ENCODE measurements at regions not wholly inside any gene's neighbourhood (a gene's known extent, or its start where the extent isn't known, plus 50 kb on each side); places are given as distances from the start of the nearest gene placed in this dataset.
"Not testable (repeated sequence)": the region's sequence is repeated elsewhere in the genome, so short reads cannot be mapped to it uniquely, and the experiment has no call there.

DNA sequence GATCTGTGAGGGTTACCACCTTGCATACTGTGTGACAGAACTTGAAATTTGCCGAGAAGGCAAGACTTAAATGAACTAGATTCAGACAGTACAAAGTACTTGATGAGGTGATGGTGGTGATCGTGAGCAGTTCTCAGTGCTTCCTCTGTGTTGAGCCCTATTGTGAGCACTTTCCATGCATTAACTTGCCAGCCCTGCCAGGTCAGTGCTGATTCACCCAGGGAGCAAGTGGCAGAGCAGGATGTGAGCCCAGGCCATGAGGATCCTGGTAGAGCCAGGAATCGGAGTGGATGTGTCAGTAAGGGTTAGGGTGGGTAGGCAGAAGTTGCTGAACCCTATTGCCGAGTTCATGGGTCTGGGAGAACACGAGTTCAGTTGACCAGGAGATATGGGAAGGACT, 4545.7 kb upstream of the TPTE start:
- in situ Hi-C loops (cut with HindIII; ENCODE audit: low sequenced_read_pairs); H3K4me3 ChIP-seq (ENCODE audit: low read depth, low read length); DNase-seq (ENCODE audit: low read depth): not testable (repeated sequence)

DNA sequence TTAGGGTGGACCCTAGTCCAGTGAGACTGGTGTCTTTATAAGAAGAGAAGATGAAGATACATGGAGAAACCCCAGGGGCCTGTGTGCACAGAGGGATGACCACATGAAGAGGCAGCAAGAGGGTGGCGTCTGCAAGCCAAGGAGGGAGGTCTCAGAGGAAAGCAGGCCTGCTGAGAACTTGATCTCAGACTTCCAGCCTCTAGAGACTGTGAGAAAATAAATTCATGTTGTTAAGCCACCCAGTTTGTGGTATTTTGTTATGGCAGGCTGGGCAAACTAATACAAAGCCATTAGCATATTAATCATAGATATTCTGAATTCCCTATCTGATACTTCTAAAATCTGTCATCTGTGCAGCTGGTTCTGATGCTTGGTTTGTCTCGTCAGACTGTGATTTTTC, 4523.8 kb upstream of the TPTE start:
- DNase-seq (ENCODE audit: low read depth); H3K4me3 ChIP-seq (ENCODE audit: low read depth, low read length); in situ Hi-C loops (cut with HindIII; ENCODE audit: low sequenced_read_pairs): not testable (repeated sequence)

- DNase-seq (ENCODE audit: low read depth); H3K4me3 ChIP-seq (ENCODE audit: low read depth, low read length); in situ Hi-C loops (cut with HindIII; ENCODE audit: low sequenced_read_pairs): not testable (repeated sequence)
These were observed 4505.8 kb upstream of the TPTE start for GRCh38 chr21:6015422-6016057.

DNA sequence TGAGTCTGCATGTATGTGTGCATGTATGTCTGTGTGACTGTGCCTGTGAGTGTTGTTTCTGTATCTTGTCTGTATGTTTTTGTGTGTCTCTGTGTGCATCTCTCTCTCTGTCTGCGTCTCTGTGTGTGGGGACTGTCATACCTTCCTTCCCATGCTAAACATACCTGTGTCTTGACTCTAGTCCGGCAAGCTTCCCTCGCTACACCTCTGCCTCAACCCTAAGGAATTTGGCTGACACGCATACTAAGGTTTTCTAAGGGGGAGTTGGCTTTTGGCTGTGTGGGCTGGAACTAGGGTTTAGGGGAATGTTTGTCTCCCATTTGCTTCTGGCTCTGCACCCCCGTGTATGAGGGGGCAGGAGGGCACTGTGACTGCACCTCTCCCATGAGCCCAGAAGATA, 4500.9 kb upstream of the TPTE start:
- H3K4me3 ChIP-seq (ENCODE audit: low read depth, low read length); DNase-seq (ENCODE audit: low read depth); in situ Hi-C loops (cut with HindIII; ENCODE audit: low sequenced_read_pairs): not testable (repeated sequence)

- H3K4me3 ChIP-seq (ENCODE audit: low read depth, low read length); in situ Hi-C loops (cut with HindIII; ENCODE audit: low sequenced_read_pairs); DNase-seq (ENCODE audit: low read depth): not testable (repeated sequence)
These were observed 4500.2 kb upstream of the TPTE start for GRCh38 chr21:6020953-6021716.

DNA sequence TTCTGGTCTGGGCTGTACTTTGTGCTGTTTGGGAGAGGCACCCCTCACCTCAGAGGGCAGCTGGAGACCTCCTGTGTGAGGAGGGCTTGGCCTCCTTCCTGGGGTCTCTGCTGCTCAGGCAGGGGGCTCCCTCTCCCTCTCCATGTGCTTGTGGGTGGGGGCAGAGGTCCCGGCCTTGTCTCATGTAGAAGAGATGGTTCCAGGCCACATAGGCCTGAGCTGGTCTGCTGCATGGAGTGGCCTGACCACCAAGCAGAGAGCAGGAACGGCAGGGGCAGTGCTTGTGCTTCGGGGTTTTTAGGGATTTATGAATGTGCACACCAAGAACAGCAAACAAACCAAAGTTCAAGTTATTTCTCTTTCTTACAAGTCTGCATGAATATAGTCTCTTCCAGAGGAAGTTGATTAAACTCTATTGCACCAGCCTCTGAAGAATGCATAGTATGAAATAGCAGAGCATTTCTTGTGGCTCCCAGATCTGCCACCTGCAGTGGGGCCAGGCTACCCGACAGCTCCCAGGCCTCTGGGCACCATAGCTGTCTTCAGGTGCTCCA, 4499.6 kb upstream of the TPTE start:
- H3K4me3 ChIP-seq (ENCODE audit: low read depth, low read length); in situ Hi-C loops (cut with HindIII; ENCODE audit: low sequenced_read_pairs); DNase-seq (ENCODE audit: low read depth): not testable (repeated sequence)

DNA sequence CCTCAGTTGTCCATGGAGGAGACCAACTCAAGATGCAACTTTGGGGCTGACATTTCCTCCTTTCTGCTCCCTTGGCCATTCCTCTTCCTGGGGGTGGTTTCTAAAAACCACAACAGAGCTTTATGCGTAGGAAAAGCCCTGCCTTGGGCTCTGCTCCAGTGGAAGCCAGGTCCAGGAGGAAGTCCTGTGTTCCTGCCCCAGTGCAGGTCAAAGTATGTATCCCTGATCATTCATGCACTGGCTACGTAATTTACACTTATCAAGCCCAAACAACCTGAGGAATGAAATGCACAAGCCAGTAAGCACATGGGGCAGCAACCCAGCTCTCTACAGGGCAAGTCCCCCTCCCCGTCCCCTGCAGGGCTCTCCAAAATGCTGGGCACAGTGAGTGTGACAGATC, 4498.1 kb upstream of the TPTE start:
- DNase-seq (ENCODE audit: low read depth); in situ Hi-C loops (cut with HindIII; ENCODE audit: low sequenced_read_pairs); H3K4me3 ChIP-seq (ENCODE audit: low read depth, low read length): not testable (repeated sequence)

DNA sequence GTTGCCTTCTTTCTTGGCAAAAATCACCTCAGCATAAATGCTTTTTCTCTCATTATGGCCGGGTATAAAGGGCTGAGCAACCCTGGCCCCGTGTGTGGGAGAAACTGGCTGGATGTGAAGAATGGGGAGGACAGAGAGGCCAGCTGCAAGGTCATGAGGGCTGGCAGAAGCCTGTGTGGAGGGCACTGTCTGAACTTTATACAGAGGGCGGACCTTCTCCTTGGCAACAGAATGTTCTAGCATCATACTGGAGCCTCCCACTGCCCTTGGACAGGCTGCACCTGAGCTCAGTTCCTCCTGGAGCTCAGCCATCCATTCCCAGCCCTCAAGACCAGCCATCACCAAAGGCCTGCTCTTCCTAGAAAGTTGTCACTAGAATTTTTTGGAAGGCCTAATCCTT, 4496.2 kb upstream of the TPTE start:
- DNase-seq (ENCODE audit: low read depth); H3K4me3 ChIP-seq (ENCODE audit: low read depth, low read length); in situ Hi-C loops (cut with HindIII; ENCODE audit: low sequenced_read_pairs): not testable (repeated sequence)

DNA sequence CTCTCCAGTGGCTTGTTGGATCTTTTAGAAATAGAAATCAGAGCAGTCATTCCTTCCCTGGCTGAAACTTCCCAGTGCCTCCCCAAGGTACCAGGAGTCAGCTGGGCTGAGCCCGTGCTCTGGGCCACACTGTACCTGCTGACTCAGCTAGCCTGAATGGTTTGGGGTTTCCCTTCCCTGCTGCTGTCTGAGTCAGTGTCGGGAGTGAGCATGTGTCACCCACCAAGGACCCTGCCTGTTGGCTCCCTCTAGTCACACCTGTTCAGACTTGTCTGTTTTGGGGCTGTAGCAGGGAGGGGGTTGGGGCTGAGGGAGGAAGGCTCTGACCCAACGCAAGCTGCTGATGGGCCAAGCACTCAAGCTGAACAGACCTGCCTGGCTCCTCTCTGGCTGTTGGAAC, 4493.9 kb upstream of the TPTE start:
- H3K4me3 ChIP-seq (ENCODE audit: low read depth, low read length); DNase-seq (ENCODE audit: low read depth); in situ Hi-C loops (cut with HindIII; ENCODE audit: low sequenced_read_pairs): not testable (repeated sequence)

GRCh38 chr21:6034124-6034678, 4487.2 kb upstream of the TPTE start:
- in situ Hi-C loops (cut with HindIII; ENCODE audit: low sequenced_read_pairs); DNase-seq (ENCODE audit: low read depth); H3K4me3 ChIP-seq (ENCODE audit: low read depth, low read length): not testable (repeated sequence)

DNA sequence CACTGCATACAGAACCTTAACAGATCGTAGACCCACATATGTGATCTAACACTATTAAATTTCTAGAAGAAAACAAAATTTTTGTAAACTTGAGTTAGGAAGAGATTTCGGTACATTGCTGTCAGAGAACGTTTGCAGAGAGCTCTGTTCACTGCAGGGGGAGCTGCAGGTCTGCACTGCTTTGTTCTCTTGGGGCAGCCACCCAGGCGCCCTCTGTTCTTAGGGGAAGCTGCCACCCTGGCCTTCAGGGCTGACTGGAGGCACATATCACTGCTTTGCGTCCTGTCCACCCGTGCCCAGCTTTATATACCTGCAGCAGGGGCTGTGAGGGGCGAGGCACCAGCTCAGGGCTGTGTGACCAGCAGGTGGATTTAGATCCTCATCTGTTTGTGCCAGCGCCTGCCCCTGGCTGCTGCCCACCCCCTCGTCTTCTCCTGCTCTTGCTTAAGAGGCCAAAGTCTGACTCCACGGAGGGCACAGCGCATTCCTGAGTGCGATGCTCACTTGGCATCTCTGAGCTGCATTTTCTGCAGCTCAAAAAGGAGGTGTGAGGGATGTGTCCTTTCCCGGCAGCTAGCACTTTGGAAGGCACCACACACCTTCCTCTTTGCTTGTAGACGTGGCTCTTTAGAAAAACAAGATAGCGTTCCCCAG, 4486.4 kb upstream of the TPTE start:
- H3K4me3 ChIP-seq (ENCODE audit: low read depth, low read length); DNase-seq (ENCODE audit: low read depth); in situ Hi-C loops (cut with HindIII; ENCODE audit: low sequenced_read_pairs): not testable (repeated sequence)

GRCh38 chr21:6035474-6036155, 4485.8 kb upstream of the TPTE start:
- DNase-seq (ENCODE audit: low read depth); in situ Hi-C loops (cut with HindIII; ENCODE audit: low sequenced_read_pairs); H3K4me3 ChIP-seq (ENCODE audit: low read depth, low read length): not testable (repeated sequence)

GRCh38 chr21:6039224-6039623, 4482.2 kb upstream of the TPTE start:
- in situ Hi-C loops (cut with HindIII; ENCODE audit: low sequenced_read_pairs); H3K4me3 ChIP-seq (ENCODE audit: low read depth, low read length); DNase-seq (ENCODE audit: low read depth): not testable (repeated sequence)

DNA sequence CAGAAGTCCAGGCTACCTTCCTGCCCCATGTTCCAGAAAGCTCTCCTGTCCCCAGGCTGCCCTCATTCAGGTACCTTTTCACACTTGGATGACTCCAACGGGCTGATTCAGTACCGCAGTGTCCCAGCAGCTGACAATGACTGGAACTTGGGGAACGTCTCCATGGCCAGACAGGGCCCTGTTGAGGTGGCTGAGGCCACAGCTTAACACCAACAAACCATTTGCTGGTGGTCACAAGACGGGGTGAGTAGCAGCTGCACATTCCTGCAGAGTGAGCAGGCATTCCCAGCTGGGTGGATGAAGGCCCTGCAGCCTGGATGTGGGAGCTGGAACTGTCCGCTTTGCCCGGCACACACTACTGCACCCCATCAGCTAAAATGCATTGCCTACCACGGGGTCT, 4481.3 kb upstream of the TPTE start:
- H3K4me3 ChIP-seq (ENCODE audit: low read depth, low read length); in situ Hi-C loops (cut with HindIII; ENCODE audit: low sequenced_read_pairs); DNase-seq (ENCODE audit: low read depth): not testable (repeated sequence)

DNA sequence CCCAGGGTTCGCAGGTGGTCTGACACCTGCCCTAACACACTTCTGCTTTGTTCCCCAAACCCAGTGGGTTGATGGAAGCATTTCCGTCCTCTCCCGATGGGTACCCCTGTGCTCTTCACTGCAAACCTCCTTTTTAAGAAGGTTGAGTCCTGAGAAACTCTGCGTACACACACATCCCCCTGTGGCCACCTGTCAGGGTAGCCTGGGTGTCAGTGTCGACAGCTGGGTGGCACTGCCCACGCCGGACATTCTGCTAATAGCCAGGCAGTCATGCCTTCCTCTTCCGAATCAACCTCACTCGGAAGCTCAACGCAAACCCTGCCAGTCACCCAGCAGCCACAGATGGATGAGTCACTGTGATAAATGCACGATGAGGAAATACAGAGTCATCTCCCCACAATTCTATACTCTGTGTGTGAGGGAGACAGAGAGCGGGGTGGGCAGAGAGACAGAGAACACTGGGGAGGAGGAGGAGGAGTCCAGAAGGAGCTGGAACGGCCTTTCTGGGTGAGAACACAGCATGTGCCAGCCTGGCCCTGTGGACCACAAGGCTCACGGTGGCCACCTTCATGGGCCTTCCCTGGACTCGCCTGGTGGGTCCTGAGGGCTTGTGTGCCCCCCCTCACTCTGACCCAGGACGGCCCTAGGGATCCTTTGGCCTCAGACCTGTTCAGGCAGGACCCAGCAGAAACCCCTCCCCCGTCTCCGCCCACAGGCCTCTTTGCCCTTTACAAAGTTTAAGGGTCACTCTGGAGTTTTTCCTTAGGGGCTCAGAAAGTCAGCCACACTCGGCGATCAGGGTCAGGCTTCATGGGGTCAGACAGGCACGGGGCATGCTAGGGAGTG, 4477.7 kb upstream of the TPTE start:
- H3K4me3 ChIP-seq (ENCODE audit: low read depth, low read length); DNase-seq (ENCODE audit: low read depth); in situ Hi-C loops (cut with HindIII; ENCODE audit: low sequenced_read_pairs): not testable (repeated sequence)

DNA sequence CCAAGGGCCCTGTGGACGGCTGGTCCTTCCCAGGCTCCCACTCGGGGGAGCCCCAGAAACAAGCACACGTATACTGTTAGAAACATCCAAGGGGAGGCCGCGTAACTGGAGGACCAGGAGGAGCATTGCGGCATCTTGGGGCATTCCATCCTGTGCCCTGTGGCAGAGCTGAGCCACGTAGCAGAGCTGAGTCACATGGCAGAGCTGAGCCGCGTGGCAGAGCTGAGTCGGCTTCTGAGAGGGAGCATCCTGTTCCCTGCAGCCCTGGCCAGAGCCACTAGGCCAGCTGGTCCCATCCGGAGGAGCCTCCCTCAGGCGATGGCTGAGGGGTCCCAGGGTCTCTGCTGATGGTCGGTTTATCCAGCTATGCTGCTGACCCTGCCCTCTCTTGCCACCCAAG, 4476.7 kb upstream of the TPTE start:
- H3K4me3 ChIP-seq (ENCODE audit: low read depth, low read length); in situ Hi-C loops (cut with HindIII; ENCODE audit: low sequenced_read_pairs); DNase-seq (ENCODE audit: low read depth): not testable (repeated sequence)
